ENCODE measurements at regions not wholly inside any gene's neighbourhood (a gene's known extent, or its start where the extent isn't known, plus 50 kb on each side); places are given as distances from the start of the nearest gene placed in this dataset.

DNA sequence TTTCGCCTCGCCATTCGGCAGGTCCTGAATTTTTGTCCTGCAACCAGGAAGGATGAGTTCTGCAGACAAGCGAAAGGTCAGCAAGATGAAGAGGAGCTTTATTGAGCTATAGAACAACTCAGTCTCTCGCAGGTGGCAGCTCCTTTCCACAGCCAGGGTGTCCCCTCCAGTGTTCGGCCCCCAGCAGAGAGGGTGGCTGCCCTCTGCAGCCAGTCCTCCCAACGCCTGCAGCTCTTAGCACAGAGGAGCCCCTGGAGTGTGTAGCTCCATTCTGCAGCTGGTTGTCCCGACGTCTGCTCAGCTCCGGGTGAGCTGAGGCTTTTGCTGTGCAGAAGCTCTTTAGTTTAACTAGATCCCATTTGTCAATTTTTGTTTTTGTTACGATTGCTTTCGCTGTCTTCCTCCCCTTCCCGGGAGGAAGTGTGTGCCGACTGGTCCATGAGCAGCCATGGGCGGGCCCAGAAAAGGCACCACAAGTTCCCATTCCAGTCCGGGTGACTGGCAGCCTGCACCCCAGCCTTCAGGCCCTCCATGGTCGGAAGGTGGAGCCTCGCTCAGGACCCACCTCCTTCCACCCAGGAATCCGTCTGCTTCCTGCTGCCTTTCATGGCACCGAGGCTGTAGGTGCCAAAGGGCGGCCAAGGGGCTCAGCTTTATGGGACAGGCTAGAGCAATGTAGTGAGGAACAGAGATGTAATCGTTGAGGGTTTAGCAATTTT is 497.8 kb upstream of the CNTN4 start:
- WGBS, 2 donors = 68 to 84% methylated on average over 21 to 22 of the region's 22 CpGs

DNA sequence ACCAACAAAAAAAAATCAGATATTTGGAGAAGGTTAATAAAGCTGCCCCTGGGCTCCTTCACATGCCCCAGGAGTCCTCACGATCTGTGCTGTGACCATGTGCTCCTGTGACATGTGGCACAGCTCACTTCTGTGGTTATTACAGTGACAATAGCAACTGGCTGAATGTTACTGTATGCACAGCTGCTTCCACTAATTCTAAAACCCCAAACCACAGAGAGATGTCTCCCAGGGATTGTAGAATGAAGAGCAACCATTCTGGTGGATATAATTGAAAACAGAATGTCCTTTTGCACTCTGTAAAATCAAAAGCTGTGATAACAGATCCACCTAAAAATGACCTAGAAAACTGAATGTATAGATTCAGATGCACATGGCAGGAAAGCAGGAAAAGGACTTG is 489.2 kb upstream of the CNTN4 start:
- no peak for TF ChIP-seq POLR2A (IDR thresholded peaks at IDR 0.05)
- TF ChIP-seq, protein P1, sequence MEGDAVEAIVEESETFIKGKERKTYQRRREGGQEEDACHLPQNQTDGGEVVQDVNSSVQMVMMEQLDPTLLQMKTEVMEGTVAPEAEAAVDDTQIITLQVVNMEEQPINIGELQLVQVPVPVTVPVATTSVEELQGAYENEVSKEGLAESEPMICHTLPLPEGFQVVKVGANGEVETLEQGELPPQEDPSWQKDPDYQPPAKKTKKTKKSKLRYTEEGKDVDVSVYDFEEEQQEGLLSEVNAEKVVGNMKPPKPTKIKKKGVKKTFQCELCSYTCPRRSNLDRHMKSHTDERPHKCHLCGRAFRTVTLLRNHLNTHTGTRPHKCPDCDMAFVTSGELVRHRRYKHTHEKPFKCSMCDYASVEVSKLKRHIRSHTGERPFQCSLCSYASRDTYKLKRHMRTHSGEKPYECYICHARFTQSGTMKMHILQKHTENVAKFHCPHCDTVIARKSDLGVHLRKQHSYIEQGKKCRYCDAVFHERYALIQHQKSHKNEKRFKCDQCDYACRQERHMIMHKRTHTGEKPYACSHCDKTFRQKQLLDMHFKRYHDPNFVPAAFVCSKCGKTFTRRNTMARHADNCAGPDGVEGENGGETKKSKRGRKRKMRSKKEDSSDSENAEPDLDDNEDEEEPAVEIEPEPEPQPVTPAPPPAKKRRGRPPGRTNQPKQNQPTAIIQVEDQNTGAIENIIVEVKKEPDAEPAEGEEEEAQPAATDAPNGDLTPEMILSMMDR (IDR thresholded peaks at IDR 0.05) = no peak
- Histone ChIP-seq H3K27ac (no peak overlapping the region), H3K27me3 (no peaks in the 10 kb centered on the region), H3K4me1 (no peaks in the 10 kb centered on the region), H3K9me3 (no peaks in the 10 kb centered on the region), H3K4me3 (no peak overlapping the region), H3K36me3 (ENCODE audit: low read depth, missing control alignments) (no peaks in the 10 kb centered on the region)
- WGBS, 2 donors = 59 to 81% methylated on average over 1 of the region's 1 CpG
- intact Hi-C loops (cut with DNase I; ENCODE audit: low total_unique reads) = no loop called here
- DNase-seq = no peak

More for the DNA sequence above, 497.8 kb upstream of the CNTN4 start:
- no peak for DNase-seq
- H3K27ac ChIP-seq = no peak overlapping the region
- H3K9me3 ChIP-seq = no peaks in the 10 kb centered on the region
- H3K4me3 ChIP-seq = peak overlapping the region in 1 of 2 donors; percentile 21
- H3K27me3 ChIP-seq = no peaks in the 10 kb centered on the region
- intact Hi-C loops (cut with DNase I; ENCODE audit: low total_unique reads) = no loop called here
- TF ChIP-seq, protein P1 (IDR thresholded peaks at IDR 0.05) = no peak
- no peak for TF ChIP-seq POLR2A (IDR thresholded peaks at IDR 0.05)
- no peaks in the 10 kb centered on the region for H3K4me1 ChIP-seq
- no peaks in the 10 kb centered on the region for H3K36me3 ChIP-seq (ENCODE audit: low read depth, missing control alignments)

DNA sequence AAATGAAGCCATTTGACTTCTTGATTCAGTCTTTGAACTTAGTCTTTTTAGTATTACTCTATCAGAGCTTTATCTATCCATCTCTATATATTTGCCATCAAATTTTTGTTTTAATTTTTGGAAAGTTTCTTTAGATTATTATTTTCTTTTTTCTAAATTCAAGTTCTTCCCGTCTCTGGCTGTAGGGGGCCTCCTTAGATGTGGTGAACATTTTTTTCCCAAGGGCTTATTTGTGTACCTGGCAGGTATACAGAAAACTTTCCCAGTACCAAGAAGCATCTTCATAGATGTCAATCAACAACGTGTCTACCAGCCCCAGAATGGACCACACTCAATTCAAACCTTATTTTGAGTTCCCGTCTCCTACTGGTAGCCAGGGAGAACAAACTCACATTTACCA is 486.8 kb upstream of the CNTN4 start:
- 68 to 76% methylated on average over 3 of the region's 3 CpGs for WGBS, 2 donors
- H3K27me3 ChIP-seq = no peaks in the 10 kb centered on the region
- intact Hi-C loops (cut with DNase I; ENCODE audit: low total_unique reads) = no loop called here
- H3K36me3 ChIP-seq (ENCODE audit: low read depth, missing control alignments) = no peaks in the 10 kb centered on the region
- H3K4me3 ChIP-seq = no peak overlapping the region
- H3K4me1 ChIP-seq = no peaks in the 10 kb centered on the region
- H3K9me3 ChIP-seq = no peaks in the 10 kb centered on the region
- no peak for DNase-seq
- TF ChIP-seq POLR2A (IDR thresholded peaks at IDR 0.05) = no peak
- TF ChIP-seq, protein P1 (IDR thresholded peaks at IDR 0.05) = no peak
- no peak overlapping the region for H3K27ac ChIP-seq

DNA sequence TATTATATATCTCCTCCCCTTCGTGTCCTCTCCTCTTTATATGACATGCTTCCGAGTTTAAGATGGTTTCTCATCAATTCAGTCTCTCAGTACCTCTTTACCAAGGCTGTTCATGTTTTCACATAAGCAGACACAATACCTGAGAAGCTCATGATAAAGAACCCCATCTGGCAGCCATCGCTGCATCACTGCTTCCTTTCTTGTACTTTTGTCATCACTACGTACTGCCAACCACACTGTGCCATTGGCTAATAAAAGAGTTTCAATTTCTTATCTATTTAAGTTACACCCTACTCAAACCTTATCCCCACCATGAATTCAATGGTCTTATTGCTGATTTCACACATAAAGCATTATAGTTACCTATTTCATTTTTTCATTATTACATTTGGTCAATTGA is 484.7 kb upstream of the CNTN4 start:
- DNase-seq = no peak
- Histone ChIP-seq H3K36me3 (ENCODE audit: low read depth, missing control alignments) (no peaks in the 10 kb centered on the region), H3K4me1 (no peaks in the 10 kb centered on the region), H3K9me3 (no peaks in the 10 kb centered on the region), H3K27ac (no peak overlapping the region), H3K27me3 (no peaks in the 10 kb centered on the region), H3K4me3 (no peak overlapping the region)
- WGBS, 2 donors = 80 to 90% methylated on average over 4 of the region's 4 CpGs
- intact Hi-C loops (cut with DNase I; ENCODE audit: low total_unique reads) = no loop called here
- no peak for TF ChIP-seq POLR2A (IDR thresholded peaks at IDR 0.05)
- TF ChIP-seq, protein P1 (IDR thresholded peaks at IDR 0.05) = no peak

DNA sequence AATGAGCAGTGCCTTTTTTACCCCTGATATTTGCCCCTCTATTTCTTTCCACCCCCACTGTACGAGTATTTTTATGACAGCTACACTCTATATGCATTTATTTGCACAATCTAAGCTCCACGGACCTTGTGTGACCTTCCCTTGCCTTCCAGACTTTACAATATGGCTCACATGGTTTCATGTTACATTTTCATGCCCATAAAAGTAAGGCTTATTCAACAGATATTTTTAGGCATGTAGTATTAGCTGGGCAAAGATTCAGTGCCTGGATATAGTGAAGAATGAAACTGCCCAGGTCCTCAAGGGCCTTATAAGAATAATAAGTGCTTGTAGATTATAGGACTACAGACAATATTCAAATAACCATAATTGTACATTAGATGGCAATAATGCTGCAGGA is 481.9 kb upstream of the CNTN4 start:
- no peaks in the 10 kb centered on the region for H3K4me1 ChIP-seq
- no peaks in the 10 kb centered on the region for H3K36me3 ChIP-seq (ENCODE audit: low read depth, missing control alignments)
- intact Hi-C loops (cut with DNase I; ENCODE audit: low total_unique reads) = no loop called here
- H3K9me3 ChIP-seq = no peaks in the 10 kb centered on the region
- H3K27ac ChIP-seq = no peak overlapping the region
- WGBS, 2 donors = 30 to 33% methylated on average over 2 of the region's 2 CpGs
- TF ChIP-seq, protein P1 (IDR thresholded peaks at IDR 0.05) = no peak
- TF ChIP-seq POLR2A (IDR thresholded peaks at IDR 0.05) = no peak
- no peaks in the 10 kb centered on the region for H3K27me3 ChIP-seq
- H3K4me3 ChIP-seq = no peak overlapping the region
- DNase-seq = no peak

Measured in testis (tissue), 2 donors.